Heart left ventricle (tissue), 16 donors: ENCODE measurements at regions not wholly inside any gene's neighbourhood (a gene's known extent, or its start where the extent isn't known, plus 50 kb on each side); places are given as distances from the start of the nearest gene placed in this dataset.

Experiments
- ATAC-seq, 4 donors: fragments of 200-7000 bp; cut with Tn5 transposase; one replicate each; pipeline ENCODE4 v1.9.1; 2020 to 2022; ENCODE audit warnings: moderate library complexity in 4 of 4, mild to moderate bottlenecking in 3 of 4, moderate number of reproducible peaks in 1 of 4
- DNase-seq, 5 donors: peaks; one replicate each; pipeline ENCODE4 v3.0.0-alpha.2; 2020
- H3K27ac ChIP-seq, 12 donors: fragments of 200-600 bp; sonication (generic) in 4 of 12; one replicate each; pipeline versions ENCODE4 v1.5.0 to v1.8.0; 2016 to 2022; ENCODE audit warnings: mild to moderate bottlenecking in 2 of 12
- H3K27me3 ChIP-seq, 9 donors: fragments of 200-600 bp; sonication (generic) in 2 of 9; one replicate each; pipeline versions ENCODE4 v1.5.1 to v1.8.0; 2016 to 2022; ENCODE audit warnings: mild to moderate bottlenecking in 3 of 9
- H3K36me3 ChIP-seq, 9 donors: fragments of 200-600 bp; sonication (generic) in 2 of 9; one replicate each; pipeline versions ENCODE4 v1.5.0 to v1.8.0; 2018 to 2022; ENCODE audit warnings: mild to moderate bottlenecking in 2 of 9
- H3K4me1 ChIP-seq, 12 donors: fragments of 200-600 bp; sonication (generic) in 4 of 12; one replicate each; pipeline versions ENCODE4 v1.5.0 to v1.8.0; 2016 to 2022; ENCODE audit warnings: mild to moderate bottlenecking in 3 of 12
- H3K4me3 ChIP-seq, 12 donors: fragments of 200-600 bp; sonication (generic) in 4 of 12; one replicate each; pipeline versions ENCODE4 v1.5.0 to v1.8.0; 2017 to 2022; ENCODE audit warnings: mild to moderate bottlenecking in 9 of 12, moderate library complexity in 4 of 12
- H3K9me3 ChIP-seq, 12 donors: fragments of 200-600 bp; sonication (generic) in 4 of 12; one replicate each; pipeline versions ENCODE4 v1.5.0 to v1.8.0; 2016 to 2022; ENCODE audit warnings: mild to moderate bottlenecking in 1 of 12
- CTCF ChIP-seq, 12 donors: fragments of 200-600 bp; sonication (generic) in 4 of 12; IDR thresholded peaks; one replicate each; pipeline versions ENCODE4 v1.5.0 to v1.8.0; 2018 to 2022; ENCODE audit warnings: antibody characterized with exemption in 12 of 12, mild to moderate bottlenecking in 5 of 12
- POLR2A ChIP-seq, 2 donors: fragments of 450-650 bp; IDR thresholded peaks; one replicate each; pipeline ENCODE4 v1.6.1; 2017; ENCODE audit warnings: antibody characterized with exemption in 2 of 2, mild to moderate bottlenecking in 2 of 2, moderate library complexity in 2 of 2
- WGBS, 4 donors: extraction: QIAGEN DNeasy Blood & Tissue Kit in 2 of 4; methylation state at CpG; one replicate each; pipeline versions ENCODE4 v1.1.5 to v1.1.7; 2013 to 2018; 5-methylcytosine and 5-hydroxymethylcytosine counted together
- intact Hi-C, 10 donors: fragments of 100-400 bp; cut with DNase I; formaldehyde crosslinking; loops; one replicate each; pipeline versions ENCODE4 v1.11.1 to v1.14.2; 2022
- donor health status: ischemic (EF 13 %, LVEDD 7.1; RV severe dilation, severe dysfunction).
- donor health status: healthy with polysubstance abuse.
- donor health status: DM: no; HTN: yes; CAD: no.
- donor health status: DM: no; HTN: no; CAD: no.
- donor health status: ischemic (EF 25% LVEDD 6.9; RV normal size, moderate dysfunction).
- donor health status: ischemic (EF 25% LVEDD 5.7; RV mildly dilated, moderate dysfunction).
- donor health status: healthy.
- donor health status: DM: yes; HTN: yes; CAD: no.
- donor health status: ischemic (EF 35%, LVEDD 5.7; RV mildly dilated, moderate dysfunction).
- donor health status: nonischemic (EF 11% LVEDD 7.7; RV severe dilation, severe dysfunction).
- donor health status: DM: yes; HTN: yes; CAD: no.
- donor health status: PGD.
- donor health status: ischemic (EF 29% LVEDD 5.4; RV normal size, mild dysfunction).
- donor health status: nonischemic (EF 23%, LVEDD 6.1; RV moderate dilation, normal function).

GRCh38 chr1:14440166-14440565 lies 158.3 kb upstream of the KAZN start:
- intact Hi-C loops: no loop called here
- no peak for ATAC-seq
- Histone ChIP-seq H3K4me3 (no peak overlapping the region), H3K27ac (no peak overlapping the region), H3K36me3 (no peaks in the 10 kb centered on the region), H3K9me3 (no peaks in the 10 kb centered on the region), H3K27me3 (peaks cover 0 to 15% (median 0%) of the 10 kb centered on the region in 9 donors), H3K4me1 (no peaks in the 10 kb centered on the region)
- WGBS, 4 donors: 87 to 93% (median 90%) methylated on average over 9 of the region's 9 CpGs
- TF ChIP-seq CTCF (IDR thresholded peaks at IDR 0.05) (no peak), POLR2A (IDR thresholded peaks at IDR 0.05) (no peak)
- no peak for DNase-seq

GRCh38 chr1:14440731-14441130 lies 157.8 kb upstream of the KAZN start:
- Histone ChIP-seq H3K4me3 (no peak overlapping the region), H3K27ac (no peak overlapping the region), H3K4me1 (no peaks in the 10 kb centered on the region), H3K9me3 (no peaks in the 10 kb centered on the region), H3K27me3 (peaks cover 0 to 15% (median 0%) of the 10 kb centered on the region in 9 donors), H3K36me3 (no peaks in the 10 kb centered on the region)
- ATAC-seq (no peak), DNase-seq (no peak)
- intact Hi-C loops: no loop called here
- TF ChIP-seq CTCF (IDR thresholded peaks at IDR 0.05) (no peak), POLR2A (IDR thresholded peaks at IDR 0.05) (no peak)
- 83 to 90% (median 87%) methylated on average over 4 of the region's 4 CpGs for WGBS, 4 donors

DNA sequence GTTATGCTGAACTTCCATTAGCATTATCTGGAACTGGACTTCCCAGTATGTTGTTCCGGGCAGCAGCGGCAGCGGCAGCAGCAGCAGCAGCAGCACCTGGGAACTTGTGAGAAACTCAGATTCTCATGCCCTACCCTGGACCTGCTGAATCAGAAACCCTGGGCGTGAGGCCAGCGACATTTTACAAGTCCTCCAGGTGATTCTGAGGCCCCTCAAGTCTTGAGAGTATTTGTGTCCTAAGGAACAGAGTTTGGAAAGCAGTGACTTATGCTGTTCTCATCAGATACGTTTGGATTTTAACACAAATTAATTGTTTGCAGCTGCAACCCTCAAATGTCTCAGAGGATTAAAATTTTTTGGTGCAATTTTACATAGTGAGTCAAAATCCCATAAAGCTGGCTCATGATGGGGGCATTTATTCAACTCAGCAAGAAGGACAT lies 157.2 kb upstream of the KAZN start:
- ATAC-seq: no peak
- Histone ChIP-seq H3K27me3 (peaks cover 0 to 15% (median 0%) of the 10 kb centered on the region in 9 donors), H3K4me3 (no peak overlapping the region), H3K27ac (no peak overlapping the region), H3K4me1 (no peaks in the 10 kb centered on the region), H3K9me3 (no peaks in the 10 kb centered on the region), H3K36me3 (no peaks in the 10 kb centered on the region)
- intact Hi-C loops: no loop called here
- no peak for DNase-seq
- TF ChIP-seq POLR2A (IDR thresholded peaks at IDR 0.05) (no peak), CTCF (IDR thresholded peaks at IDR 0.05) (no peak)
- WGBS, 4 donors: 76 to 85% (median 83%) methylated on average over 6 of the region's 6 CpGs

DNA sequence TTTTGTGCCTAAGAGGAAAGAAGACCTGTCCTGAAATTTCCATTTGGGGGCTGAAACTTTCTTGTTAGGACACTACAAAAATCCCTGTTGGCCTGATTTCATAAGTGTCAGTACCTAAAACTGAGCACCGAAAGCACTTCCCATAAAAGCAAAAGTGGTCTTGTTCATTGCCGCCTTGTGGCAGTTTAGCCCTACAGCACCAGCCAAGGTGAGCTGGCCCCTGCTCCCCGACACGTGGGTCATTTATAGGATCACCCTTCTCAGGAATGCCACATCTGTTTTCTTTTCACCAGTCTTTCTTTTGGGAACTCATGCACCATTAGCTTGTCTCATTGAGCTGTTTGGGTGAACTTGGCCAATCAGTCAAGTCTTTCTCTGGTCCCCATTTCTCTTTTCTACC lies 155.8 kb upstream of the KAZN start:
- H3K36me3 ChIP-seq: no peaks in the 10 kb centered on the region
- DNase-seq (no peak), ATAC-seq (no peak)
- no peak overlapping the region for H3K4me3 ChIP-seq
- intact Hi-C loops: no loop called here
- H3K27me3 ChIP-seq: peaks cover 0 to 15% (median 1%) of the 10 kb centered on the region in 9 donors
- H3K4me1 ChIP-seq: no peaks in the 10 kb centered on the region
- TF ChIP-seq POLR2A (IDR thresholded peaks at IDR 0.05): no peak
- no peak for TF ChIP-seq CTCF (IDR thresholded peaks at IDR 0.05)
- H3K9me3 ChIP-seq: no peaks in the 10 kb centered on the region
- H3K27ac ChIP-seq: no peak overlapping the region
- WGBS, 4 donors: 64 to 74% (median 69%) methylated on average over 4 of the region's 4 CpGs
